ENCODE measurements at regions not wholly inside any gene's neighbourhood (a gene's known extent, or its start where the extent isn't known, plus 50 kb on each side); places are given as distances from the start of the nearest gene placed in this dataset.
A peak's percentile ranks its signal among the peaks of the same experiment; 100 is the strongest.

DNA sequence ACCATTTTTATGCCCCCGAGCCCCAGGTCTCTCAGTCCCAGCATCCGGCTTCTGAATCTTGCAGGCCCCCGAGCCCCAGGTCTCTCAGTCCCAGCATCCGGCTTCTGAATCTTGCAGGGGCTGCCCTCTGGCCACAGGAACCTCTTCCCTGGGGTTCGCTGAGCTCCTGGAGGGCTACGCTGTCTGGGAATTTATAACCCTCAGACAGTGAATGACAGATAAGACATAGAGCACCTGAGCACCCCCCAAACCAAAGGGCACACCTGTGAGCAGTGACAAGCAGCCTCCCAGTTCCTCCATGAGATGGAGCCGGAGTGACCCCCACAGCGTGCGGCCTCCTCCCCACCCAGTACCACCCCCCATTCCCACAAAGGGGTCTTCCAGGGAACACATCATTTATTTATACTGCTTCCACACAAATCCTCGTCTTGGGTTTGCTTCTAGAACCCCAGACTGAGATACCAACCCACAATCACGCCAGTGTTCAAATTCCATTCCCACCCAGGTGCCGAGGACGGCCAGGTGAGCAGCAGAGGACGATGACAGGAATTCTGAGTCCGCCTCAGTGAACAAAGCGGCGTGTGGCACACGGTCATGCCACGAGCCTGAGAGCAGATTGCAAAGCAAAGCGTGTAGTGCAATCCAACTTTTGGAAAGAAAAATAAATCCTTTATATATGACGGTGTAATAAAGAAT is 57.7 kb upstream of the FAM20C start:
- H2AFZ ChIP-seq (ENCODE audit: low read length) = no peak overlapping the region

DNA sequence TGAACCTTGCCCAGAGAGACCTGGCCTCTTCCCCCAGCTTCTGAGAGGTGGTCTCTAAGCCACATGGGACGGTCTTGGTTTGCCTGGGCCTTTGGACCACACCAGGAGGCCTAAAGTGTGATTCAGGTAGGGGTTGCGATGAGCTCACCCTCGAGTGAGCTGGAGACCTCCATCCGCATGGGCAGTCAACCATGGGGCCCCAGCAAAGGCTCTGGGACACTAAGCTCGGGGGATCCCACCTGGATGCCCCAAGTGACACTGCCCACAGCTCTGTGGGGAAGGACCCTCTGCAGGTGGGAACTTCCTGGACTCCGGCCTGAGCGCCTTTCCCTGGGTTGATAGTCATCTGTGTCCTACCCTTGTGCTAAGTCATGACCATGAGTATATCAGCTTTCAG is 57.1 kb upstream of the FAM20C start:
- no peak overlapping the region for H2BK15ac ChIP-seq (ENCODE audit: low read length)
- H3K4me2 ChIP-seq (ENCODE audit: insufficient read depth, low read length, poor library complexity, severe bottlenecking) = no peak overlapping the region
- no CpG with 5 or more reads among the region's 7 CpGs for WGBS, 2 donors (ENCODE audit: extremely low coverage in 2 of 2, insufficient read length in 2 of 2, insufficient replicate concordance in 1 of 2)
- no peak overlapping the region for H3K14ac ChIP-seq (ENCODE audit: low read length)
- no peak overlapping the region for H3K18ac ChIP-seq (ENCODE audit: low read length)
- no peak overlapping the region for H3K27ac ChIP-seq (replicated peaks; ENCODE audit: low read length)
- no peak overlapping the region for H3K9ac ChIP-seq (ENCODE audit: low read depth, low read length, poor library complexity)
- no peak for DNase-seq (ENCODE audit: low spot score)
- H2AFZ ChIP-seq (ENCODE audit: low read length) = no peak overlapping the region
- peak overlapping the region; percentile 28 for H2AK5ac ChIP-seq (ENCODE audit: low read depth, low read length)
- no peak overlapping the region for H2BK5ac ChIP-seq (ENCODE audit: low read length)
- H2BK120ac ChIP-seq (ENCODE audit: low read depth, low read length) = no peak overlapping the region
- no peaks in the 10 kb centered on the region for H3K79me1 ChIP-seq (ENCODE audit: low read depth, low read length)
- H4K8ac ChIP-seq (ENCODE audit: low read depth, low read length) = no peak overlapping the region
- H3K4me1 ChIP-seq (ENCODE audit: control insufficient read depth in 2 of 2, insufficient read depth in 1 of 2, low read depth in 1 of 2, low read length in 2 of 2) = peaks cover 11 to 22% of the 10 kb centered on the region in 2 donors
- H3K36me3 ChIP-seq (replicated peaks in 1 of 2; ENCODE audit: control insufficient read depth in 2 of 2, insufficient read depth in 2 of 2, low read length in 2 of 2) = no peaks in the 10 kb centered on the region
- H3K27me3 ChIP-seq (ENCODE audit: control insufficient read depth in 3 of 3, insufficient read depth in 3 of 3, low read depth in 1 of 3, low read length in 3 of 3) = peaks cover 0 to 5% (median 0%) of the 10 kb centered on the region in 3 experiments
- no peak overlapping the region for H3K23ac ChIP-seq (ENCODE audit: low read depth, low read length, poor library complexity)
- H3K4me3 ChIP-seq (ENCODE audit: low read length in 2 of 2) = no peak overlapping the region
- no peak overlapping the region for H3K4ac ChIP-seq (ENCODE audit: low read length)
- no peak overlapping the region for H2BK12ac ChIP-seq (ENCODE audit: low read length)
- H3K9me3 ChIP-seq (replicated peaks in 1 of 2; ENCODE audit: control insufficient read depth in 2 of 2, insufficient read depth in 1 of 2, low read depth in 1 of 2, low read length in 2 of 2) = peaks cover 0 to 5% of the 10 kb centered on the region in 2 donors
- H4K91ac ChIP-seq (ENCODE audit: low read depth, low read length, poor library complexity) = no peak overlapping the region

More for the DNA sequence above, 57.7 kb upstream of the FAM20C start:
- Histone ChIP-seq H3K4me1 (ENCODE audit: control insufficient read depth in 2 of 2, insufficient read depth in 1 of 2, low read depth in 1 of 2, low read length in 2 of 2) (peaks cover 12 to 22% of the 10 kb centered on the region in 2 donors), H3K27ac (replicated peaks; ENCODE audit: low read length) (no peak overlapping the region), H3K9me3 (replicated peaks in 1 of 2; ENCODE audit: control insufficient read depth in 2 of 2, insufficient read depth in 1 of 2, low read depth in 1 of 2, low read length in 2 of 2) (peaks cover 0 to 5% of the 10 kb centered on the region in 2 donors), H2BK120ac (ENCODE audit: low read depth, low read length) (no peak overlapping the region), H4K8ac (ENCODE audit: low read depth, low read length) (no peak overlapping the region), H3K4ac (ENCODE audit: low read length) (no peak overlapping the region), H2AK5ac (ENCODE audit: low read depth, low read length) (peak overlapping the region; percentile 38), H3K9ac (ENCODE audit: low read depth, low read length, poor library complexity) (no peak overlapping the region), H3K27me3 (ENCODE audit: control insufficient read depth in 3 of 3, insufficient read depth in 3 of 3, low read depth in 1 of 3, low read length in 3 of 3) (peaks cover 0 to 5% (median 0%) of the 10 kb centered on the region in 3 experiments), H2BK15ac (ENCODE audit: low read length) (peak overlapping the region; percentile 6), H3K36me3 (replicated peaks in 1 of 2; ENCODE audit: control insufficient read depth in 2 of 2, insufficient read depth in 2 of 2, low read length in 2 of 2) (no peaks in the 10 kb centered on the region), H2BK5ac (ENCODE audit: low read length) (no peak overlapping the region), H3K4me2 (ENCODE audit: insufficient read depth, low read length, poor library complexity, severe bottlenecking) (no peak overlapping the region), H3K14ac (ENCODE audit: low read length) (no peak overlapping the region), H4K91ac (ENCODE audit: low read depth, low read length, poor library complexity) (no peak overlapping the region), H3K23ac (ENCODE audit: low read depth, low read length, poor library complexity) (no peak overlapping the region), H2BK12ac (ENCODE audit: low read length) (no peak overlapping the region), H3K4me3 (ENCODE audit: low read length in 2 of 2) (no peak overlapping the region), H3K18ac (ENCODE audit: low read length) (no peak overlapping the region), H3K79me1 (ENCODE audit: low read depth, low read length) (no peaks in the 10 kb centered on the region)
- no CpG with 5 or more reads among the region's 21 CpGs for WGBS, 2 donors (ENCODE audit: extremely low coverage in 2 of 2, insufficient read length in 2 of 2, insufficient replicate concordance in 1 of 2)
- DNase-seq (ENCODE audit: low spot score) = no peak

DNA sequence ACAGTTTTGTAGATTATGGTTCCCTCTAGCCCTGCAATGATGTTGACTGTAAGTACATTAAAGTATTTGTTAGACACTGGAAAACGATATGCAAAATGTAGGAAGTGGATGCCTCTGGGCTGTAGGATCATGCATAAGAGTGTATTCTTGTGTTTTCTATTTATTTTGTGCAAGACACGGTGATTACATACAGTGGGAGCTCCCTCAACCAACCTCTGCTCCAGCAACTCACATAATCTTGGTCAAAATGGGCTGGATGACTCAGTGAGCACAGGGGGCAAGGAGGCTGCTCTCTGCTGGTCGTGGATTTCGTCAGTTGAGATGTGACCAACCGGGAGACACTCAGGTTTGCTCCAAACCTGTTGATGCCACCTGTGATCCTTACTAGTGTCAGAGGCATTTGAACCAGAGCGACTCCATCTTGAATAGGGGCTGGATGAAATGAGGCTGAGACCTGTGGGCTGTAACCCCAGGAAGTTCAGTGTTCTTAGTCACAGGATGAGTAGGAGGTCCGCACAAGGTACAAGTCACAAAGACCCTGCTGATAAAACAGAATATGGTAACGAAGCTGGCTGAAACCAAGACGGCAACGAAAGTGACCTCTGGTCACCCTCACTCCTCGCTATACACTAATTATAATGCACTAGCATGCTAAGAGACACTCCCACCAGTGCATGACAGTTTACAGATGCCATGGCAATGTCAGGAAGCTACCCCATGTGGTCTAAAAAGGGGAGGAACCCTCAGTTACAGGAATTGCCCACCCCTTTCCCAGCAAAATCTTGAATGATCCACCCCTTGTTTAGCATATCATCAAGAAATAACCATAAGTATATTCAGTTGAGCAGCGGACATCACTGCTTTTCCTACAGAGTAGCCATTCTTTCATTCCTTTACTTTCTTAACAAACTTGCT is 56.4 kb upstream of the FAM20C start:
- no peak overlapping the region for H4K8ac ChIP-seq (ENCODE audit: low read depth, low read length)
- H3K4me3 ChIP-seq (ENCODE audit: low read length in 2 of 2) = no peak overlapping the region
- no peaks in the 10 kb centered on the region for H3K36me3 ChIP-seq (replicated peaks in 1 of 2; ENCODE audit: control insufficient read depth in 2 of 2, insufficient read depth in 2 of 2, low read length in 2 of 2)
- no peak overlapping the region for H2BK15ac ChIP-seq (ENCODE audit: low read length)
- H3K4ac ChIP-seq (ENCODE audit: low read length) = no peak overlapping the region
- no peak overlapping the region for H3K14ac ChIP-seq (ENCODE audit: low read length)
- no peak overlapping the region for H2BK120ac ChIP-seq (ENCODE audit: low read depth, low read length)
- peaks cover 11 to 22% of the 10 kb centered on the region in 2 donors for H3K4me1 ChIP-seq (ENCODE audit: control insufficient read depth in 2 of 2, insufficient read depth in 1 of 2, low read depth in 1 of 2, low read length in 2 of 2)
- H3K9ac ChIP-seq (ENCODE audit: low read depth, low read length, poor library complexity) = no peak overlapping the region
- H2AFZ ChIP-seq (ENCODE audit: low read length) = no peak overlapping the region
- H3K27me3 ChIP-seq (ENCODE audit: control insufficient read depth in 3 of 3, insufficient read depth in 3 of 3, low read depth in 1 of 3, low read length in 3 of 3) = peaks cover 0 to 5% (median 0%) of the 10 kb centered on the region in 3 experiments
- H2BK12ac ChIP-seq (ENCODE audit: low read length) = no peak overlapping the region
- DNase-seq (ENCODE audit: low spot score) = no peak
- no peak overlapping the region for H3K23ac ChIP-seq (ENCODE audit: low read depth, low read length, poor library complexity)
- H2BK5ac ChIP-seq (ENCODE audit: low read length) = no peak overlapping the region
- no peak overlapping the region for H2AK5ac ChIP-seq (ENCODE audit: low read depth, low read length)
- no peak overlapping the region for H3K4me2 ChIP-seq (ENCODE audit: insufficient read depth, low read length, poor library complexity, severe bottlenecking)
- H3K79me1 ChIP-seq (ENCODE audit: low read depth, low read length) = no peaks in the 10 kb centered on the region
- H4K91ac ChIP-seq (ENCODE audit: low read depth, low read length, poor library complexity) = no peak overlapping the region
- peaks cover 0 to 5% of the 10 kb centered on the region in 2 donors for H3K9me3 ChIP-seq (replicated peaks in 1 of 2; ENCODE audit: control insufficient read depth in 2 of 2, insufficient read depth in 1 of 2, low read depth in 1 of 2, low read length in 2 of 2)
- no CpG with 5 or more reads among the region's 12 CpGs for WGBS, 2 donors (ENCODE audit: extremely low coverage in 2 of 2, insufficient read length in 2 of 2, insufficient replicate concordance in 1 of 2)
- H3K18ac ChIP-seq (ENCODE audit: low read length) = no peak overlapping the region
- H3K27ac ChIP-seq (replicated peaks; ENCODE audit: low read length) = no peak overlapping the region

Measured in neuronal stem cell (in vitro differentiated cells).